ENCODE measurements at regions not wholly inside any gene's neighbourhood (a gene's known extent, or its start where the extent isn't known, plus 50 kb on each side); places are given as distances from the start of the nearest gene placed in this dataset.

DNA sequence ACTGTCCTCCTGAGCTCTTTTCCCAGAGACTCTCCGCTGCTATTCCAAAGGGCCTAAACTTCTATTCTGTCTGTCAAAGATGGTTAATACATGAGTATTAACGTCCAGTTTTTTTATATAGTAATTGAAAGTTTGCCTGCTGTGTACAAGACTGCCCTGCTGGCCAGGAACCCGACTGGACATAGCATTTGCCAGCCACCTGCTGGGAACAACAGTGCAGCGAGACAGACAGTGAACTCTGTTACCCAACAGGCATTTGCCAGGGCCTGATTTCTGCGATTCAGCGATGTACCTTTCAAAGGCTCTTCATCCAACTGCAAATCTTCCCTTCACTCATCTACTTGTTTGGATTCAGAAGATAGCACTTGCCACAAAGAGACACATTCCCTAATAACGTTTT, 128.8 kb upstream of the SEM1 start:
- Histone ChIP-seq H3K36me3 (ENCODE audit: control insufficient read depth, insufficient read depth, low read length) (no peaks in the 10 kb centered on the region), H2AFZ (no peak overlapping the region), H3K79me2 (no peaks in the 10 kb centered on the region), H3K27me3 (ENCODE audit: control insufficient read depth, insufficient read depth, low read length) (no peaks in the 10 kb centered on the region), H3K4me1 (no peaks in the 10 kb centered on the region), H3K4me3 (ENCODE audit: low read depth, low read length) (no peak overlapping the region), H3K9me3 (ENCODE audit: control insufficient read depth, low read length) (no peaks in the 10 kb centered on the region), H3K9ac (no peak overlapping the region), H3K4me2 (ENCODE audit: low read length) (no peak overlapping the region), H3K27ac (no peak overlapping the region)
- TF ChIP-seq, protein P1, sequence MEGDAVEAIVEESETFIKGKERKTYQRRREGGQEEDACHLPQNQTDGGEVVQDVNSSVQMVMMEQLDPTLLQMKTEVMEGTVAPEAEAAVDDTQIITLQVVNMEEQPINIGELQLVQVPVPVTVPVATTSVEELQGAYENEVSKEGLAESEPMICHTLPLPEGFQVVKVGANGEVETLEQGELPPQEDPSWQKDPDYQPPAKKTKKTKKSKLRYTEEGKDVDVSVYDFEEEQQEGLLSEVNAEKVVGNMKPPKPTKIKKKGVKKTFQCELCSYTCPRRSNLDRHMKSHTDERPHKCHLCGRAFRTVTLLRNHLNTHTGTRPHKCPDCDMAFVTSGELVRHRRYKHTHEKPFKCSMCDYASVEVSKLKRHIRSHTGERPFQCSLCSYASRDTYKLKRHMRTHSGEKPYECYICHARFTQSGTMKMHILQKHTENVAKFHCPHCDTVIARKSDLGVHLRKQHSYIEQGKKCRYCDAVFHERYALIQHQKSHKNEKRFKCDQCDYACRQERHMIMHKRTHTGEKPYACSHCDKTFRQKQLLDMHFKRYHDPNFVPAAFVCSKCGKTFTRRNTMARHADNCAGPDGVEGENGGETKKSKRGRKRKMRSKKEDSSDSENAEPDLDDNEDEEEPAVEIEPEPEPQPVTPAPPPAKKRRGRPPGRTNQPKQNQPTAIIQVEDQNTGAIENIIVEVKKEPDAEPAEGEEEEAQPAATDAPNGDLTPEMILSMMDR (IDR thresholded peaks at IDR 0.05): no peak

DNA sequence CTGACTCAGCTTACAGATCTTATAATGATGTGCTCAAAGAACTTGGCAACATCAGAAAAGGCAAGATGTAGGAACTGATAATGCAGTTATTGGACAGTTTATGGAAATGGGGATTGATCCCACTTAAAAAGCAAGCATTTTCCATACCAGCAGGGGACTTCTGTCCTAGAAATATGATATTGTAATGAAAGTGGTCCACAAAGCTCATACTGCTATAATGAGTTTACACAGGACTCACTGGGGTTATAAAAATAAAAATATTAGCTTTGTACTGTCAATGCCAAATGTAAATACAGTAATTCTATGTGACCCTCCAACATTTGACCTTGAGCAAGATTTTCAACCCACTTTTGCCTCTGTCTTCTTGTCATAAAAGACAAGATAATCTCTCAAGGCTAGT, 145.5 kb upstream of the SEM1 start:
- Histone ChIP-seq H3K36me3 (ENCODE audit: control insufficient read depth, insufficient read depth, low read length) (no peaks in the 10 kb centered on the region), H3K4me1 (no peaks in the 10 kb centered on the region), H3K79me2 (no peaks in the 10 kb centered on the region), H3K4me3 (ENCODE audit: low read depth, low read length) (no peak overlapping the region), H2AFZ (no peak overlapping the region), H3K27ac (no peak overlapping the region), H3K27me3 (ENCODE audit: control insufficient read depth, insufficient read depth, low read length) (no peaks in the 10 kb centered on the region), H3K4me2 (ENCODE audit: low read length) (no peak overlapping the region), H3K9ac (no peak overlapping the region), H3K9me3 (ENCODE audit: control insufficient read depth, low read length) (no peaks in the 10 kb centered on the region)
- TF ChIP-seq, protein P1 (IDR thresholded peaks at IDR 0.05): no peak

DNA sequence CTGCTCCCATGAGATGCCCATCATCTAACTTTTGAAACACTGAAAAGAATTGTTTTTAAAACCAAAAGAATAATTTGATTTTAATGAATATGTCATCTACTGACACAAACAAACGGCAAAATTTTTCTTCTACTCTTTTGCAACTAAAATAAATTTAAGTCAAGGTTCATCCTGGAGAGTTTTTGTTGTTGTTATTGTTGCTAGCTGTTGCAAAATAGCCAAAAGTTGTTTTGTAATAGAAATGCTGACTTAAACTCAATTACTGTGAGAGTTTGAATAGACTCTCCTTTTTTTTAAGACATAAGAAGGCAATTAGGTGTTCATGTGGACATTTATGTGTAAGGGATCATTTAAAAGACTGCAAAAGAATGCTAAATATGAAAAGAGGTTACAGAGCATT, 146.0 kb upstream of the SEM1 start:
- no peak overlapping the region for H3K4me2 ChIP-seq (ENCODE audit: low read length)
- no peak overlapping the region for H2AFZ ChIP-seq
- TF ChIP-seq, protein P1 (IDR thresholded peaks at IDR 0.05): no peak
- H3K27ac ChIP-seq: no peak overlapping the region
- H3K27me3 ChIP-seq (ENCODE audit: control insufficient read depth, insufficient read depth, low read length): no peaks in the 10 kb centered on the region
- no peaks in the 10 kb centered on the region for H3K36me3 ChIP-seq (ENCODE audit: control insufficient read depth, insufficient read depth, low read length)
- no peaks in the 10 kb centered on the region for H3K79me2 ChIP-seq
- H3K9me3 ChIP-seq (ENCODE audit: control insufficient read depth, low read length): no peaks in the 10 kb centered on the region
- no peak overlapping the region for H3K9ac ChIP-seq
- no peak overlapping the region for H3K4me3 ChIP-seq (ENCODE audit: low read depth, low read length)
- no peaks in the 10 kb centered on the region for H3K4me1 ChIP-seq

DNA sequence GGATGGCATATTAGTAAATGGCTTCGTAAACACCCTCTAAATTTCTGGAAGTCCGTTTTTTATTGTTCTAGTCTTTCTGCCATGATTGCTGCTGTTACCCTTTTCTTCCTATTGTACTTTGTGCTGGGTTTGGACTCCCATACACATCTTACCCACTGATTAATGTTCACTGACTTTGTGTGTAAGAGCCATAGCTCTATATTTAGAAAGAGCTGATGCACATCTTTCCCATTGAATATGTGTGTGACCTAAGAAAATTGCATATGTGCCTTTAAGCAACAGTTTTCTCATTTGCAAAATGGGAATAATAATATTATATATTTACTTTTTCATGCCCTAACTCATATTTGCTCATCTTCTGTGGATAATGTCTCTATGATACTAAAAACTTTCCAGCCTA, 135.8 kb upstream of the DLX6 start:
- TF ChIP-seq, protein P1 (IDR thresholded peaks at IDR 0.05): no peak

DNA sequence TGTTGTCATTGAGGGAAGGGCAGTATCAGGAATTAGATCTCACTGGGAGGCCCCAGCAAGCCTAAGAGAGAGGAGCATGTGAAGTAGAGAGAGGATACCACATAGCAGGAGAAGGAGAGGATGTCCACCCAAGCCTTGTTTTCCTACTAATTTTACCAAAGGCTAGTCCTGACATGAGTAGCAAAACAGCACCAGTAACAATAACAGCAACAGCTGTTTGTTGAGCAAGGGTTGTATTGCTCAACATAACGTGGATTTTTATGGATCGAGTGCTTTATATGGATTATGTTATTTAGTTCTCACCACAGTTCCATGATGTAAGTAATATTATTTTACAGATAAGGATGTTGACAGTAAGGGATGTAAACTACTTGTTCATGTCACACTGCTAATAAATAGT, 135.2 kb upstream of the DLX6 start:
- Histone ChIP-seq H3K36me3 (ENCODE audit: control insufficient read depth, insufficient read depth, low read length) (no peaks in the 10 kb centered on the region), H3K4me1 (no peaks in the 10 kb centered on the region), H3K4me3 (ENCODE audit: low read depth, low read length) (no peak overlapping the region), H3K9me3 (ENCODE audit: control insufficient read depth, low read length) (no peaks in the 10 kb centered on the region), H3K9ac (no peak overlapping the region), H3K4me2 (ENCODE audit: low read length) (no peak overlapping the region), H2AFZ (no peak overlapping the region), H3K27me3 (ENCODE audit: control insufficient read depth, insufficient read depth, low read length) (no peaks in the 10 kb centered on the region), H3K27ac (no peak overlapping the region), H3K79me2 (no peaks in the 10 kb centered on the region)
- TF ChIP-seq, protein P1 (IDR thresholded peaks at IDR 0.05): no peak

More for the DNA sequence above, 135.8 kb upstream of the DLX6 start:
- H3K4me2 ChIP-seq (ENCODE audit: low read length): no peak overlapping the region
- no peaks in the 10 kb centered on the region for H3K79me2 ChIP-seq
- no peak overlapping the region for H3K4me3 ChIP-seq (ENCODE audit: low read depth, low read length)
- no peak overlapping the region for H3K9ac ChIP-seq
- H3K9me3 ChIP-seq (ENCODE audit: control insufficient read depth, low read length): no peaks in the 10 kb centered on the region
- no peak overlapping the region for H2AFZ ChIP-seq
- no peaks in the 10 kb centered on the region for H3K4me1 ChIP-seq
- no peaks in the 10 kb centered on the region for H3K27me3 ChIP-seq (ENCODE audit: control insufficient read depth, insufficient read depth, low read length)
- H3K27ac ChIP-seq: no peak overlapping the region
- no peaks in the 10 kb centered on the region for H3K36me3 ChIP-seq (ENCODE audit: control insufficient read depth, insufficient read depth, low read length)
